ENCODE measurements at regions not wholly inside any gene's neighbourhood (a gene's known extent, or its start where the extent isn't known, plus 50 kb on each side); places are given as distances from the start of the nearest gene placed in this dataset.

DNA sequence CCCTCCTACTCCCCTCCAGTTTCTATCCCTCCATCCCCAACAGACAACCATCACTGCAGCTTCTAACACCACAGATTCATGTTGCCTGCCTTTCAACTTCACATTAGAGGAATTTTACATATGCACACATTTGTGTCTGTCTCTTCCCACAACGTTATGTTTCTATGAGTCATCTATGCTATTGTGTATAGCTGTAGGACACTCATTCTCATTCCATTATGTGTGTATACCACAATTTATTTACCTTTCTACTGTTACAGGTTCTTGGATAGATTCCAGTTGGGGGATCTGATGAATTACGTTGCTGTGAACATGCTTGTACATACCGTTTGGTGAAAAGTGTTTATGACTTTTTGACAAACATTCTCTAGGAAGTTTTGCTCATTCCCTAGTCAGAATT, 58.8 kb upstream of the TRPC3 start:
- Histone ChIP-seq H3K56ac (replicated peaks; ENCODE audit: insufficient read length, low read depth, low read length) (no peak overlapping the region), H3K14ac (ENCODE audit: insufficient read length) (no peak overlapping the region), H4K20me1 (replicated peaks in 1 of 2; ENCODE audit: control insufficient read depth in 1 of 2, insufficient read depth in 2 of 2, low read length in 2 of 2) (no peaks in the 10 kb centered on the region), H3K9me3 (ENCODE audit: insufficient read depth in 2 of 2, low read depth in 1 of 2, low read length in 1 of 2) (no peaks in the 10 kb centered on the region), H3K36me3 (ENCODE audit: control insufficient read depth in 2 of 4, insufficient read depth in 4 of 4, low read length in 3 of 4) (no peaks in the 10 kb centered on the region), H3K27me3 (replicated peaks in 1 of 4; ENCODE audit: control insufficient read depth in 3 of 4, extremely low read depth in 1 of 4, insufficient read depth in 3 of 4, low read length in 3 of 4) (no peaks in the 10 kb centered on the region), H2BK20ac (ENCODE audit: low read length) (no peak overlapping the region), H3K79me2 (ENCODE audit: control insufficient read depth in 1 of 2, insufficient read depth in 2 of 2, low read length in 2 of 2) (no peaks in the 10 kb centered on the region), H3K23me2 (ENCODE audit: low read depth, low read length) (no peaks in the 10 kb centered on the region), H4K8ac (ENCODE audit: extremely low read depth, insufficient read depth, low read length) (no peak overlapping the region), H3K9ac (replicated peaks in 1 of 4; ENCODE audit: extremely low read depth in 1 of 4, low read depth in 3 of 4, low read length in 3 of 4) (no peak overlapping the region), H4K5ac (ENCODE audit: insufficient read length, low read depth, low read length) (no peak overlapping the region), H3K79me1 (ENCODE audit: low read depth, low read length) (no peaks in the 10 kb centered on the region), H2BK120ac (replicated peaks; ENCODE audit: low read depth, low read length) (no peak overlapping the region), H2BK15ac (ENCODE audit: low read length) (no peak overlapping the region), H3K23ac (ENCODE audit: insufficient read length) (no peak overlapping the region), H3K4me3 (ENCODE audit: extremely low read depth in 1 of 4, insufficient read depth in 2 of 4, low read depth in 3 of 4, low read length in 4 of 4) (no peak overlapping the region), H3K4me2 (ENCODE audit: insufficient read depth in 1 of 2, low read depth in 2 of 2, low read length in 2 of 2) (no peak overlapping the region), H4K91ac (replicated peaks; ENCODE audit: insufficient read length, low read length) (no peak overlapping the region), H3K18ac (ENCODE audit: extremely low read depth, low read length) (no peak overlapping the region), H3K4me1 (replicated peaks in 1 of 4; ENCODE audit: control insufficient read depth in 3 of 4, insufficient read depth in 4 of 4, low read length in 3 of 4) (no peaks in the 10 kb centered on the region), H2AFZ (ENCODE audit: low read length) (no peak overlapping the region), H2BK5ac (ENCODE audit: low read depth, low read length) (no peak overlapping the region), H3K4ac (replicated peaks; ENCODE audit: insufficient read length, low read depth, low read length) (no peak overlapping the region), H2BK12ac (ENCODE audit: low read depth, low read length) (no peak overlapping the region), H2AK5ac (ENCODE audit: low read depth, low read length) (no peak overlapping the region), H3K27ac (ENCODE audit: low read depth, low read length) (no peak overlapping the region)
- DNase-seq (ENCODE audit: low read depth in 1 of 2, low spot score in 2 of 2) (no peak), FAIRE-seq (no peak)
- 78% methylated on average over 3 of the region's 3 CpGs; no CpG with 5 or more reads in 1 of the 2 experiments for WGBS, 2 experiments (ENCODE audit: extremely low coverage in 1 of 2, insufficient coverage in 1 of 2, insufficient read length in 1 of 2, insufficient replicate concordance in 2 of 2, low coverage in 1 of 2, low lambda C conversion rate in 2 of 2, missing lambda C conversion rate in 1 of 2)
- POLR2A ChIA-PET (ENCODE audit: partially characterized antibody): no interaction called here
- CTCF ChIA-PET (ENCODE audit: partially characterized antibody): interaction anchor here (0.8 to 2.0 kb wide), 4 partner anchors 12 to 195 kb away, joined by 3 to 4 read pairs (median 4); no protein-coding TSS in a partner anchor
- TF ChIP-seq SP2 (IDR thresholded peaks at IDR 0.05; ENCODE audit: low read length): no peak
- no peak for TF ChIP-seq KDM5A (IDR thresholded peaks at IDR 0.05; ENCODE audit: low read length)
- no peak for TF ChIP-seq JUN (IDR thresholded peaks at IDR 0.05; ENCODE audit: low read depth, low read length)
- no peak for TF ChIP-seq SP1 (IDR thresholded peaks at IDR 0.05; ENCODE audit: low read depth, low read length)
- TF ChIP-seq MAFK (IDR thresholded peaks at IDR 0.05; ENCODE audit: low read depth, low read length): no peak
- TF ChIP-seq RXRA (IDR thresholded peaks at IDR 0.05; ENCODE audit: insufficient read depth, low read depth, low read length): no peak
- TF ChIP-seq SIRT6 (IDR thresholded peaks at IDR 0.05; ENCODE audit: low read length): no peak
- no peak for TF ChIP-seq TBP (IDR thresholded peaks at IDR 0.05; ENCODE audit: low read depth, low read length)
- no peak for TF ChIP-seq SIX5 (IDR thresholded peaks at IDR 0.05; ENCODE audit: low read depth, low read length)
- TF ChIP-seq CBX5 (IDR thresholded peaks at IDR 0.05; ENCODE audit: low read depth, low read length): no peak
- no peak for TF ChIP-seq CTBP2 (IDR thresholded peaks at IDR 0.05; ENCODE audit: borderline replicate concordance, insufficient read depth, insufficient read length, low read length)
- TF ChIP-seq KDM4A (IDR thresholded peaks at IDR 0.05; ENCODE audit: low read depth, low read length, severe bottlenecking): no peak
- no peak for TF ChIP-seq NRF1 (IDR thresholded peaks at IDR 0.05; ENCODE audit: low read depth, low read length)
- TF ChIP-seq KDM1A (IDR thresholded peaks at IDR 0.05; ENCODE audit: borderline replicate concordance, low read length): no peak
- no peak for TF ChIP-seq JUND (IDR thresholded peaks at IDR 0.05; ENCODE audit: low read length)
- TF ChIP-seq SUZ12 (IDR thresholded peaks at IDR 0.05; ENCODE audit: low read length): no peak
- no peak for TF ChIP-seq RFX5 (IDR thresholded peaks at IDR 0.05; ENCODE audit: borderline replicate concordance, low read depth, low read length)

All from H1 (cell line).